NCI-H748 (cell line): ENCODE measurements at regions not wholly inside any gene's neighbourhood (a gene's known extent, or its start where the extent isn't known, plus 50 kb on each side); places are given as distances from the start of the nearest gene placed in this dataset.
"Not testable (repeated sequence)": the region's sequence is repeated elsewhere in the genome, so short reads cannot be mapped to it uniquely, and the experiment has no call there.

Experiments
- DNase-seq: peaks from one replicate; lab custom pipeline; 2025; ENCODE audit not compliant: unreplicated experiment; lab: John Stamatoyannopoulos, UW

DNA sequence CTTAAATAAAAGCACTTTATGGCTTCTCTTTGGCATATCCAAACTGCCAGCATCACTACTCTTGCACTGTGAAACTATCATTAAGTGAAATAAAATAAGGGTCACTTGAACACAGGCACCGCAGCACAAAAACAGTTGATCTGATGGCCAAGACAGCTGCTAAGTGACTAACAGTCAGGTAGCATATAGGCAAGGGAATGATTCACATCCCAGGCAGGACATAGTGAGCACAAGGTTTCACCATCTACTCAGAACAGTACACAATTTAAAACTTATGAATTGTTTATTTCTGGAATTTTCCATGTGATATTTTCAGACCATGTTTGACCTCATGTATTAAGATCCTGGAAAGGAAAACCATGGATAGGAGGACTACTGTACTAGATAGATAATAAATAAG is 214.2 kb downstream of the MREG start:
- DNase-seq, result no peak

DNA sequence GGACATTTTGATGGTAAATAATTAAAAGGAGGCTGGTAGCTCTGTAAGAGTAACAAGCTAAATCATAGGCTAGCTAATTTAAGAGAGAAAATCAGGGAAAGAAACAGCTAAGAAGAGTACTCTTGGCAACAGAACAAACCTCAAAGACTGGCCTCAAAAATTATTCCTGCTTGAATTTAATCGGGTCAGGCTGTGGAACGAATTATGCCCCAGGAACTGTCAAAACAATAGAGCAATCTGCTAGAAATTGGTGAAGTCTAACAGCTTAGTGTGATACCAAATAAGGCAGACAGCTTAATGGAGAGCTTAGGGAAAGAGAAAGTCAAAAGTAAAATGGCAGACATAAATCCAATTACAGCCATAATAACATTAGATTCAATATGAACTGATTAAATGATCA is 215.7 kb downstream of the MREG start:
- no peak for DNase-seq

- no peak for DNase-seq
These were observed 217.1 kb downstream of the MREG start for GRCh38 chr2:215796140-215796855.

- DNase-seq, result no peak
These were observed 218.4 kb downstream of the MREG start for GRCh38 chr2:215794829-215795546.

GRCh38 chr2:215793747-215794595 is 219.4 kb downstream of the MREG start:
- DNase-seq, result no peak

DNA sequence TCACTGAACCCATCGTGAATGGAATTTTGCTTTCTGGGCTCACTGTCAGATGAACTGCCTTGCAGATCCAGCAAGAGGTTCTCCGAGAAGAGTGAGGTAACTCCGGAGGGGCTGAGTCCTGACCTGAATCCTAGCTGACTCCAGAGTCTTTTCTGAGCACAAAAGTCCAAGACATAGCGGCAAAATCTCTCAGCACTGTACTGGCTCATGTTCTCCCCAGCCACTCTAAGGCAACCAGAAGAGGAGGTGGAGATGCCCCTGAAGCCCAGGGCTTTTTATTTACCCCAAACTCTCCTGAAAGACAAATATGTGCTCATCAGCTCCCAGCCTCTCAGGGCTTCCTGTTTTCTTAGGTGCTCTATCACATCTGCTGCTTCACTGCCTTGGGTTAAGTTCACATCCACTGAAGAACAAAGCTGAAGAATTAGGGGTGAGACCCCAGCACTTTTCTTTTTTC is 221.8 kb downstream of the MREG start:
- peak; percentile 15 for DNase-seq

GRCh38 chr2:215790523-215791421 is 222.6 kb downstream of the MREG start:
- no peak for DNase-seq

DNA sequence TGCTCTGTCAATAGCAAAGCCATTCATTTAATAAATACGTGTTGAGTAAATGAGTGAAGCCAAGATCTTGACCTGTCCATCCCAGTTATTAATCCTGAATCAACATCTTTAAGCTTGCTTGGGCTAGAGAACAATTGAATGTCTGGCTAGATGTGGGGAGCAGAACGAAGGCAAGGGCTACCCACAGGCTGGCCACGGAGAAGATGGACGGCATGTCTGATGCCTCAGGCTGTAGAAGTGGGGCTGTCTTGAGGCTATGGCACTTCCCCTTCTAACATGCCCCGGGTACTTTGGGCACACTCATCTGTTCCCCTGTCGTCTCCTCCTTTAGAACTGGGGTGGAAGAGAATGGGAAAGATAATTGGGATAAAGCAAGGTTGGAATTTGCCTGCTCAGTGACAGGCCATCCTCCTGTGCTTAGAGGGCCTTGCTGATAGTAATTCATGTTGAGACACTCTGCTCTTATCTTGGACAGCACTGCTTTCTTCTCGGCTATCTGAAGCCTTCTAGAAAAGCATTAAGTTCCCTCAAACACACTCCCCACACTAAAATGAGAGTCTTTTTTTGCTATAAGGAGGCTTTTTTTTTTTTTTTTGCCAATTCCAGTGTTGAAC is 225.7 kb downstream of the MREG start:
- DNase-seq, result no peak

- no peak for DNase-seq
These were observed 226.3 kb downstream of the MREG start for GRCh38 chr2:215787025-215787424.

GRCh38 chr2:215784371-215784783 is 229.0 kb downstream of the MREG start:
- no peak for DNase-seq

DNA sequence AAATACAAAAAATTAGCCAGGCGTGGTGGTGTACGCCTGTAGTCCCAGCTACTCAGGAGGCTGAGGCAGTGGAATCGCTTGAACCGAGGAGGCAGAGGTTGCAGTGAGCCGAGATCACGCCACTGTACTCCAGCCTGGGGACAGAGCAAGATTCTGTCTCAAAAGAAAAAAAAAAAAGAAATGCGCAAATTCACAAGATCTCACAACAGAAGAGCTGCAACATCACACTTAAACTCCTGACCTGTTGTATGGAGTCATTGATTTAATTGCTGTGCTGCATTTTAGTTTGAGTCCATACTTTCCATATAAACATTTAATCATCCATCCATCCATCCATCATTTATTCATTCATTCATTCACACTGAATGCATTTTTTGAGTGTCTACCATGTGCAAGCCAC is 229.7 kb downstream of the MREG start:
- DNase-seq, result not testable (repeated sequence)

DNA sequence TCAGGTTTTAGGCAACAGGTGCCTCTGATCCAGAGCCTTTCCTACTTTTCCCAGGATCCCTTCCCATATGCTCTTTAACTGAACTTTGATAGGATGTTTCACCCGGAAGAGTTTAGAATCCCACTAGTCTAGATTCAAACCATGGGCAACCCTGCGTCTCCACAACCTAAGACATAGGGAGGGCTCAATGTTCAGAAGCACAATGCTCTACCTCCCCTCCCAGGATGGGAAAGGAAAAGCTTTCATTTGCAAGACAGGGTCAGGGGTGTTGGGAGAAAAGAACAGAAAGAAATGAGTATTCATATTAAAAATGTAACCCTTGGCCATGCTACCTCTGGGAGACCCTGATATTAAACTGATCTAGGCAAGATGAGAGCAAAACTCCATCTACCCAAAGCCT is 230.4 kb downstream of the MREG start:
- DNase-seq, result no peak

DNA sequence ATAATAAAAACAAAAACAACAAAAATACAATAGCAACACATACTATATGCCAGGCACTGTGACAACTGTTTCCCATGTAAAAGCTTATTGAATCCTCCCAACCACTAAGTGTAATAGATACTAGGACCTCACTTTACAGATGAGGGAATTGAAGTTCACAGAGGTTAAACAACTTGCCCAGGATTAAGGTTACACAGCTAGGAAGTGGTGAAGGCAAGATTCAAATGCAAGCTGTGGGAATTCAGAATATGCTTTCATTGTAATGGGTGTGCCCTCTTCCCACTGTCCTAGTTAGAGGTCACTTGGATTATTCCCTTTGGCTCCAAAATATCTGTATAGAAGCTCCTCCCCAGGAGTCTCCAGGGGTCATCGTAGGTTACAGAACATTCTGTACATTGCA is 231.1 kb downstream of the MREG start:
- DNase-seq, result no peak

- no peak for DNase-seq
These were observed 232.3 kb downstream of the MREG start for GRCh38 chr2:215780907-215781685.

DNA sequence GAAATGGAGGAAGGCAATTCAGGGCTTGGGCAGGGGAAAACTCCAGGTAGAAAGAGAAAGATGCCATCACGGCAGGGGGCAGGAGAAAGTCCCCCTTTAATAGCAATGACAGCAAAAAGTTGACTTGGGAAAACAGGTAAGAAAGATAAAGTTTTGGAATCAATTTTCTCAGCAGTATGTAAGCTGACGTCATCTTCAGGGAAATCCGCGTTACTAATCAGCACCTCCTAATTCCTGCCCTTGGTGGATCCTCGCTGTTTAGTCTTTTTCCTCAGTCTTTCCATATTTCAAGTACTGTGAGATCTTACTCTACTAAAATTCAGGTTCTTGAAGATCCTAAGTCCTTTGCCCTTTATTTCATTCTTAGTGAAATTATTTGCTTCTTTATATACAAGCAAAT is 233.0 kb downstream of the MREG start:
- no peak for DNase-seq

DNA sequence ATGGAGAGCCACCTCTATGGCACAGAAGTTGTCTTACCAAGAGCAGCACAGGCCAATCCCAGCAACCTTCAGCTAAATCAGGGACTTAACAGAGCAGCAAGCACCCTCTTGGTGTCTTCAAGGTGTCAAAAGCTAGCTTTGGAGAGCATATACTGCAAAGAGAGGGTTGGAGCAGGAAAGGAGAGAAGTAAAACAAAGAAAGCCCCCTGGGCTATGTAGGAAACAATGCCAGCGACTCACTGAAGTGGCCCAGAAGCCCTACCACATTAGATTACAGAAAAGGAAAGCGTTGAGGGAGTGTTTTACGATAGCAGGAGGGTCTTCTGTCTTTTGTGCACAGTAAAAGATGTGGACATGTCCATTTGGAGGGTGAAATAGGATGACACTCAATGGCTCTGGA is 233.4 kb downstream of the MREG start:
- DNase-seq, result no peak

DNA sequence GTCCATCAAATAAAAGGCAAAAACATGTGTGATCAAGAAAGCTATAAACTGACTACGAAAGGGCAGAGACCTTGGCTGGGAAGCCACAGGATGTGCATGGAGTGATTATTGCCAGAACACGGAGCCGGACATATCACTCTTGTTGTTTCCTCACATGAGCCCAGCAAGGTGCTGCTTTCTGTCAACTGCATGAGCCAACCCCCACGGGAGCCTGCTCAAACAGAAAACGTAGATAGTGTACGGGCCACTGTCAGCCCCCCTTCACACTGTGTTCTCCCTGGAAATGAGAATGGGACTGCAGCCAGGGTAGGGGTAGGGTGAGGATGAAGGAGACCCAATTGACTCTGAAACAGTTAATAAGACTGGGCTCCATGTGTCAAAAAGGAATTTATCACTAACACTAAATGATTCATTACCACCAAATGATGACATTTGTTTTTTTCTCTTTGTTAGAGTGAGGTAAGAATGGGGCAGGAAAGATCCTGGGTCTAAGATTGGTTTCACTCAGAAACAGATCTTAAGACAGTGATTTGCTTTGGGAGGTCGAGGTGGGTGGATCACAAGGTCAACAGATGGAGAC is 235.8 kb downstream of the MREG start:
- no peak for DNase-seq

DNA sequence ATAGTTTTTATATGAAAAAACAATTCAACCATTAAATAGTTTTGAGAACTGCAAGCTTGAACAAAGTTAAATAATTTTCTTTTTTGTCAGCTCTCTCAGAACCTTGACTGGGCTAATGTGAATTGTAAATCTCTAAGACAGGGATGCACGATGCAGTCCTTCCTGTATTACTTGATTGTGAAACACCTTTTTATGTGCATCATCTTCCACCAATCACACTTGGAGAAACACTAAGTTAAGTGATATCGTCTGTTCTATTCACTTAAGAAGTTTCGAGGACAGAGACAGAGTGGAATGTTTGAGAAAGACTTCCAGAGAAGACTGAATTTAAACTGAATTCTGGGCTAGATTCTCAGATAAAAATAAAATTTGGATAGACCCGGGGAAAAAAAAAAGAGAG is 238.2 kb downstream of the MREG start:
- no peak for DNase-seq

DNA sequence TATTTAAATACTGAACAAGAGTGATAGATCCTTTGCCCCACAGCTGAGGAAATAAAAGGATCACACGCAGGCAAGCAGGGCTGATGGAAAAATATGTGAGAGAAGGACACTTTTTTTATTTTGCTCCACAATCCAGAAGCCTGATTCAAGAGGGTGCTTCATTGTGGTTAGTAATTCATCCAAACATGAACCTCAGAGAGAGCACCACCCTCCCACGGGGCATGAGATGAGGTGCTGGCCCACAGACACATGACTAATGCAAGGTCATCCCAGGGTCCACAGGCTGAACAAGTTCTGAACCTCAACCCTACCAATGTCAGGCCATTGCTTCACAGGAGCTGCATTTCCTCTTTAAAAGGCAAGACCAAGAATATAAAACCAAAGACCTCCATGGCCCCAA is 239.6 kb downstream of the MREG start:
- DNase-seq, result no peak
